WTC11 (cell line): ENCODE measurements at regions not wholly inside any gene's neighbourhood (a gene's known extent, or its start where the extent isn't known, plus 50 kb on each side); places are given as distances from the start of the nearest gene placed in this dataset.
A peak's percentile ranks its signal among the peaks of the same experiment; 100 is the strongest.

Experiments used
- ATAC-seq: fragments of 200-7000 bp; cut with Tn5 transposase; 2 replicates; pipeline ENCODE4 v1.10.0; 2021; ENCODE audit warnings: mild to moderate bottlenecking, moderate library complexity
- CTCF ChIA-PET: fragments of 300-600 bp; sonication (Branson Sonifier 250); formaldehyde crosslinking; loops from one replicate; lab custom pipeline; 2021; ENCODE audit warnings: antibody characterized with exemption; lab: Charles Lee
- POLR2A ChIA-PET: fragments of 350-600 bp; sonication (Branson Sonifier 250); formaldehyde crosslinking; loops from one replicate; lab custom pipeline; 2021; ENCODE audit warnings: antibody characterized with exemption; lab: Charles Lee
- DNase-seq: peaks from one replicate; pipeline ENCODE4 v3.0.0; 2021; ENCODE audit warnings: low spot score
- H3K27ac Mint-ChIP-seq: 2 replicates; pipeline ENCODE4 v1.8.0; 2021; ENCODE audit warnings: mixed read lengths
- H3K27me3 Mint-ChIP-seq: 2 replicates; pipeline ENCODE4 v1.8.0; 2021; ENCODE audit warnings: low read depth, mild to moderate bottlenecking, moderate library complexity, mixed read lengths
- H3K36me3 Mint-ChIP-seq: 2 replicates; pipeline ENCODE4 v1.8.0; 2021; ENCODE audit warnings: mixed read lengths
- H3K4me1 Mint-ChIP-seq: 2 replicates; pipeline ENCODE4 v1.8.0; 2022; ENCODE audit warnings: mixed read lengths
- H3K4me3 Mint-ChIP-seq: 2 replicates; pipeline ENCODE4 v1.8.0; 2021; ENCODE audit warnings: mild to moderate bottlenecking, moderate library complexity, mixed read lengths
- H3K9me3 Mint-ChIP-seq: 2 replicates; pipeline ENCODE4 v1.8.0; 2021; ENCODE audit warnings: mixed read lengths
- ELF4 ChIP-seq: sonication (generic); formaldehyde crosslinking; IDR thresholded peaks from 2 replicates; pipeline ENCODE4 v1.8.1; 2022; ENCODE audit warnings: low read depth, mild to moderate bottlenecking, moderate library complexity, missing genetic modification reagents
- GABPB1 ChIP-seq: sonication (generic); formaldehyde crosslinking; IDR thresholded peaks from 2 replicates; pipeline ENCODE4 v1.8.1; 2023; ENCODE audit warnings: mild to moderate bottlenecking, missing genetic modification reagents
- MAX ChIP-seq: sonication (generic); formaldehyde crosslinking; IDR thresholded peaks from 2 replicates; pipeline ENCODE4 v1.8.0; 2022; ENCODE audit warnings: mild to moderate bottlenecking, missing genetic modification reagents
- TF ChIP-seq, protein P1 (sequence below): fragments of 250-450 bp; sonication (Bioruptor Pico); IDR thresholded peaks from 2 replicates; pipeline ENCODE4 v1.9.0; 2021; ENCODE audit warnings: mild to moderate bottlenecking
- TF ChIP-seq, protein P2 (sequence below): fragments of 200-600 bp; IDR thresholded peaks from 2 replicates; pipeline ENCODE4 v1.8.0; 2022; ENCODE audit warnings: antibody characterized with exemption
- TF ChIP-seq, protein P3 (sequence below): sonication (generic); formaldehyde crosslinking; IDR thresholded peaks from 2 replicates; pipeline ENCODE4 v1.8.0; 2023; ENCODE audit warnings: mild to moderate bottlenecking, missing genetic modification reagents

GRCh38 chr14:65957631-65958205 is 528.5 kb upstream of the CCDC196 start (continued):
- TF ChIP-seq, protein P1, sequence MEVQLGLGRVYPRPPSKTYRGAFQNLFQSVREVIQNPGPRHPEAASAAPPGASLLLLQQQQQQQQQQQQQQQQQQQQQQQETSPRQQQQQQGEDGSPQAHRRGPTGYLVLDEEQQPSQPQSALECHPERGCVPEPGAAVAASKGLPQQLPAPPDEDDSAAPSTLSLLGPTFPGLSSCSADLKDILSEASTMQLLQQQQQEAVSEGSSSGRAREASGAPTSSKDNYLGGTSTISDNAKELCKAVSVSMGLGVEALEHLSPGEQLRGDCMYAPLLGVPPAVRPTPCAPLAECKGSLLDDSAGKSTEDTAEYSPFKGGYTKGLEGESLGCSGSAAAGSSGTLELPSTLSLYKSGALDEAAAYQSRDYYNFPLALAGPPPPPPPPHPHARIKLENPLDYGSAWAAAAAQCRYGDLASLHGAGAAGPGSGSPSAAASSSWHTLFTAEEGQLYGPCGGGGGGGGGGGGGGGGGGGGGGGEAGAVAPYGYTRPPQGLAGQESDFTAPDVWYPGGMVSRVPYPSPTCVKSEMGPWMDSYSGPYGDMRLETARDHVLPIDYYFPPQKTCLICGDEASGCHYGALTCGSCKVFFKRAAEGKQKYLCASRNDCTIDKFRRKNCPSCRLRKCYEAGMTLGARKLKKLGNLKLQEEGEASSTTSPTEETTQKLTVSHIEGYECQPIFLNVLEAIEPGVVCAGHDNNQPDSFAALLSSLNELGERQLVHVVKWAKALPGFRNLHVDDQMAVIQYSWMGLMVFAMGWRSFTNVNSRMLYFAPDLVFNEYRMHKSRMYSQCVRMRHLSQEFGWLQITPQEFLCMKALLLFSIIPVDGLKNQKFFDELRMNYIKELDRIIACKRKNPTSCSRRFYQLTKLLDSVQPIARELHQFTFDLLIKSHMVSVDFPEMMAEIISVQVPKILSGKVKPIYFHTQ (CRISPR knock-in tag), result no peak

- DNase-seq (no peak), ATAC-seq (peak; percentile 35)
- Mint-ChIP-seq H3K27ac (no peak overlapping the region), H3K36me3 (peaks cover 5% of the 10 kb centered on the region; the same call in 1 of the 2 replicates), H3K9me3 (peaks cover 9% of the 10 kb centered on the region), H3K27me3 (no peaks in the 10 kb centered on the region), H3K4me1 (peaks cover 31% of the 10 kb centered on the region), H3K4me3 (no peak overlapping the region)
- ChIA-PET CTCF (interaction anchor here (0.6 to 3.4 kb wide), 28 partner anchors 8 to 796 kb away, joined by 3 to 32 read pairs (median 4); partner anchors contain the start of gene FUT8), POLR2A (interaction anchor here (0.6 to 1.3 kb wide), 2 partner anchors 10 to 548 kb away, joined by 3 to 7 read pairs; no protein-coding TSS in a partner anchor)
- TF ChIP-seq ELF4 (CRISPR knock-in tag) (no peak), GABPB1 (CRISPR knock-in tag) (no peak)
- TF ChIP-seq, protein P2, sequence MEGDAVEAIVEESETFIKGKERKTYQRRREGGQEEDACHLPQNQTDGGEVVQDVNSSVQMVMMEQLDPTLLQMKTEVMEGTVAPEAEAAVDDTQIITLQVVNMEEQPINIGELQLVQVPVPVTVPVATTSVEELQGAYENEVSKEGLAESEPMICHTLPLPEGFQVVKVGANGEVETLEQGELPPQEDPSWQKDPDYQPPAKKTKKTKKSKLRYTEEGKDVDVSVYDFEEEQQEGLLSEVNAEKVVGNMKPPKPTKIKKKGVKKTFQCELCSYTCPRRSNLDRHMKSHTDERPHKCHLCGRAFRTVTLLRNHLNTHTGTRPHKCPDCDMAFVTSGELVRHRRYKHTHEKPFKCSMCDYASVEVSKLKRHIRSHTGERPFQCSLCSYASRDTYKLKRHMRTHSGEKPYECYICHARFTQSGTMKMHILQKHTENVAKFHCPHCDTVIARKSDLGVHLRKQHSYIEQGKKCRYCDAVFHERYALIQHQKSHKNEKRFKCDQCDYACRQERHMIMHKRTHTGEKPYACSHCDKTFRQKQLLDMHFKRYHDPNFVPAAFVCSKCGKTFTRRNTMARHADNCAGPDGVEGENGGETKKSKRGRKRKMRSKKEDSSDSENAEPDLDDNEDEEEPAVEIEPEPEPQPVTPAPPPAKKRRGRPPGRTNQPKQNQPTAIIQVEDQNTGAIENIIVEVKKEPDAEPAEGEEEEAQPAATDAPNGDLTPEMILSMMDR, result peak; percentile 27; the same call in 1 of the 2 replicates
- TF ChIP-seq, protein P3, sequence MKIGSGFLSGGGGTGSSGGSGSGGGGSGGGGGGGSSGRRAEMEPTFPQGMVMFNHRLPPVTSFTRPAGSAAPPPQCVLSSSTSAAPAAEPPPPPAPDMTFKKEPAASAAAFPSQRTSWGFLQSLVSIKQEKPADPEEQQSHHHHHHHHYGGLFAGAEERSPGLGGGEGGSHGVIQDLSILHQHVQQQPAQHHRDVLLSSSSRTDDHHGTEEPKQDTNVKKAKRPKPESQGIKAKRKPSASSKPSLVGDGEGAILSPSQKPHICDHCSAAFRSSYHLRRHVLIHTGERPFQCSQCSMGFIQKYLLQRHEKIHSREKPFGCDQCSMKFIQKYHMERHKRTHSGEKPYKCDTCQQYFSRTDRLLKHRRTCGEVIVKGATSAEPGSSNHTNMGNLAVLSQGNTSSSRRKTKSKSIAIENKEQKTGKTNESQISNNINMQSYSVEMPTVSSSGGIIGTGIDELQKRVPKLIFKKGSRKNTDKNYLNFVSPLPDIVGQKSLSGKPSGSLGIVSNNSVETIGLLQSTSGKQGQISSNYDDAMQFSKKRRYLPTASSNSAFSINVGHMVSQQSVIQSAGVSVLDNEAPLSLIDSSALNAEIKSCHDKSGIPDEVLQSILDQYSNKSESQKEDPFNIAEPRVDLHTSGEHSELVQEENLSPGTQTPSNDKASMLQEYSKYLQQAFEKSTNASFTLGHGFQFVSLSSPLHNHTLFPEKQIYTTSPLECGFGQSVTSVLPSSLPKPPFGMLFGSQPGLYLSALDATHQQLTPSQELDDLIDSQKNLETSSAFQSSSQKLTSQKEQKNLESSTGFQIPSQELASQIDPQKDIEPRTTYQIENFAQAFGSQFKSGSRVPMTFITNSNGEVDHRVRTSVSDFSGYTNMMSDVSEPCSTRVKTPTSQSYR (CRISPR knock-in tag), result no peak
These were observed 527.3 kb upstream of the CCDC196 start for GRCh38 chr14:65958664-65959562.

DNA sequence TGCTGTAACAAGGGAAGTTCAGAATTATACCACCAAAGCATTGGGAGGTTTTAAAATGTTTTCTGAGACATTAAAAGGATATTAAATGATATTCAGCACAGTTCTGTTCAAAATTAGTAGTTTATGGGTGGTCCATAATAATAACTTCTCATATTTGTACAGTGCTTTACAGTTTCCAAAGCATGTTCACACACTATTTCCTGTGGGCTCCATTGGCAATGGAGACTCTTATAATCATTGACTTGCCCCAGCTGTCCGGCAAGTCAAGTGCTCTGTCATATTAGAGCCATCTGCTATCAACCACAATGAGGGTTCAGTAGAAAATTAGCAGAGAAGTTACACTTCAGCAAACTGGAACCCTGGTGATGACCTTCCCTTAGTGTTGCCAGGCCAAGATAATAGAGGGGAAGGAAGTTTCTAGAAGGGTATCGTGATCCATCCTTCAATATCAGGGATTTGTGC is 526.6 kb upstream of the CCDC196 start:
- H3K4me1 Mint-ChIP-seq, result peaks cover 29% of the 10 kb centered on the region
- peaks cover 5% of the 10 kb centered on the region; the same call in 1 of the 2 replicates for H3K36me3 Mint-ChIP-seq
- POLR2A ChIA-PET, result interaction anchor here (1.3 kb wide), 1 partner anchor 11 kb away, joined by 3 read pairs; no protein-coding TSS in a partner anchor
- peaks cover 5% of the 10 kb centered on the region for H3K9me3 Mint-ChIP-seq
- no peak for TF ChIP-seq MAX (CRISPR knock-in tag)
- TF ChIP-seq, protein P2, result peak; percentile 17; the same call in 1 of the 2 replicates
- TF ChIP-seq, all 79 proteins: peak for 1
- DNase-seq (no peak), ATAC-seq (no peak)
- Mint-ChIP-seq H3K27me3 (no peaks in the 10 kb centered on the region), H3K27ac (no peak overlapping the region), H3K4me3 (no peak overlapping the region)
- CTCF ChIA-PET, result interaction anchor here (0.6 to 3.4 kb wide), 21 partner anchors 9 to 796 kb away, joined by 3 to 32 read pairs (median 4); partner anchors contain the start of gene FUT8
